NT2/D1 (cell line): ENCODE measurements at regions not wholly inside any gene's neighbourhood (a gene's known extent, or its start where the extent isn't known, plus 50 kb on each side); places are given as distances from the start of the nearest gene placed in this dataset.

Experiments
- SUZ12 ChIP-seq: IDR thresholded peaks from 2 replicates; pipeline ENCODE4 v1.6.1; 2011; ENCODE audit not compliant: insufficient read length, insufficient read depth; ENCODE audit errors: extremely low read depth
- ZNF274 ChIP-seq: IDR thresholded peaks from 2 replicates; pipeline ENCODE4 v1.6.1; 2011; ENCODE audit warnings: mild to moderate bottlenecking, low read depth, low read length

DNA sequence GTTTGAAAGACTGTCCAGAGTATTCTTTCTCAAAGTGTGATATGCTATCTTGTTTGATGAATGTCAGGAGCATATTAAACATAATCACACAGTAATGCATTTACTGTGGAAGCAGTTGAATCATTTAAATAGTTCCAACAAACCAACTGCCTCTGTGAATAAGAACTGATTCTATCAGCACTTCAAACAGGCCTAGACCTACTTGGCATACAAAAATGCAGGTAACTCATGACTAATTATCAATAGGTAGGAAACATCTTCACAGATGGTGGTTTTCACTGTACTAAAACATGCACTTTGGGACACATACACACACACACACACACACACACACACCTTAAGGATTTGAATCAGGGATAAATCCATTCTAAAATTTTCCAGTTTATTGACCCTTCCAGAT is 91.2 kb upstream of the SNX2 start:
- TF ChIP-seq SUZ12, result no peak
- TF ChIP-seq ZNF274, result no peak
